Endothelial cell of umbilical vein (primary cell): ENCODE measurements at regions not wholly inside any gene's neighbourhood (a gene's known extent, or its start where the extent isn't known, plus 50 kb on each side); places are given as distances from the start of the nearest gene placed in this dataset.

Experiments
- BruUV-seq: library from RNA; stranded (reverse); fragments of 400-500 nt; replicated peaks from 2 replicates; lab custom pipeline; 2021; lab: Mats Ljungman, UMichigan
- CTCF ChIA-PET: fragments of 300-600, 350-600 bp; sonication (Branson Sonifier 250); formaldehyde crosslinking; loops from one replicate; lab custom pipeline; 2021; ENCODE audit warnings: antibody characterized with exemption, inconsistent platforms; lab: Charles Lee
- POLR2A ChIA-PET: fragments of 300-600, 350-600 bp; sonication (Branson Sonifier 250); formaldehyde crosslinking; loops from one replicate; lab custom pipeline; 2021; ENCODE audit warnings: antibody characterized with exemption, inconsistent platforms; lab: Charles Lee
- DNase-seq: peaks from one replicate; pipeline ENCODE4 v3.0.0-alpha.2; 2011; ENCODE audit warnings: low read depth, low spot score
- FAIRE-seq: peaks from 2 replicates; lab custom pipeline; 2011; peaks lifted over from hg19 to GRCh38; lab: Jason Lieb, UNC
- H2AFZ ChIP-seq: 2 replicates; pipeline ENCODE4 v1.6.0; 2012; ENCODE audit warnings: low read depth, low read length, control low read depth, inconsistent platforms
- H3K27ac ChIP-seq: 2 replicates; pipeline ENCODE4 v1.5.1; 2011; ENCODE audit warnings: low read depth, mild to moderate bottlenecking, control low read depth, low read length, moderate library complexity; ENCODE audit not compliant: insufficient read depth
- H3K27me3 ChIP-seq, 2 experiments: 2 replicates each; pipeline versions ENCODE4 v1.6.0 to v1.6.1; 2011; ENCODE audit warnings: low read length in 2 of 2, mixed read lengths in 1 of 2; ENCODE audit not compliant: control insufficient read depth in 2 of 2, insufficient read depth in 2 of 2
- H3K36me3 ChIP-seq, 2 experiments: 2 replicates in 1 of 2; 3 replicates in 1 of 2; pipeline ENCODE4 v1.5.1; 2011; ENCODE audit warnings: low read length in 2 of 2, mild to moderate bottlenecking in 1 of 2, moderate library complexity in 1 of 2; ENCODE audit not compliant: control insufficient read depth in 2 of 2, insufficient read depth in 2 of 2; ENCODE audit errors: extremely low read depth in 1 of 2
- H3K4me1 ChIP-seq: 3 replicates; pipeline ENCODE4 v1.5.1; 2011; ENCODE audit warnings: mild to moderate bottlenecking, low read length; ENCODE audit not compliant: control insufficient read depth, insufficient read depth; ENCODE audit errors: extremely low read depth
- H3K4me2 ChIP-seq: 2 replicates; pipeline ENCODE4 v1.6.1; 2011; ENCODE audit warnings: low read length, control low read depth, mixed read lengths; ENCODE audit not compliant: insufficient read depth
- H3K4me3 ChIP-seq, 3 experiments: fragments of 200-600 bp in 1 of 3; sonication (generic), shearing (Covaris generic) in 1 of 3; replicated peaks in 1 of 3; 2 replicates each; pipeline ENCODE4 v1.5.1; 2011 to 2016; ENCODE audit warnings: control low read depth in 3 of 3, low read length in 3 of 3, mild to moderate bottlenecking in 2 of 3, inconsistent platforms in 1 of 3, low read depth in 1 of 3, moderate library complexity in 1 of 3; ENCODE audit not compliant: insufficient read depth in 1 of 3
- H3K79me2 ChIP-seq: 2 replicates; pipeline ENCODE4 v1.6.0; 2012; ENCODE audit warnings: low read length, inconsistent platforms; ENCODE audit not compliant: control insufficient read depth, insufficient read depth
- H3K9ac ChIP-seq: replicated peaks from 2 replicates; pipeline ENCODE3; 2011; ENCODE audit warnings: low read length, control low read depth; ENCODE audit not compliant: insufficient read depth; ENCODE audit errors: extremely low read depth
- H3K9me1 ChIP-seq: replicated peaks from 3 replicates; pipeline ENCODE4 v1.6.0; 2011; ENCODE audit warnings: mild to moderate bottlenecking, low read length; ENCODE audit not compliant: control insufficient read depth, insufficient read depth; ENCODE audit errors: extremely low read depth
- H3K9me3 ChIP-seq: replicated peaks from 2 replicates; pipeline ENCODE4 v1.5.1; 2012; ENCODE audit warnings: low read length, inconsistent platforms; ENCODE audit not compliant: control insufficient read depth, insufficient read depth
- H4K20me1 ChIP-seq: replicated peaks from 2 replicates; pipeline ENCODE3; 2011; ENCODE audit warnings: mild to moderate bottlenecking, low read length; ENCODE audit not compliant: control insufficient read depth, insufficient read depth; ENCODE audit errors: extremely low read depth
- EZH2 ChIP-seq: IDR thresholded peaks from 2 replicates; pipeline ENCODE4 v1.6.1; 2012; ENCODE audit warnings: borderline replicate concordance, low read depth, mild to moderate bottlenecking, moderate library complexity, low read length, inconsistent platforms; ENCODE audit not compliant: severe bottlenecking
- FOS ChIP-seq: IDR thresholded peaks from 2 replicates; pipeline ENCODE4 v1.6.1; 2011; ENCODE audit warnings: mild to moderate bottlenecking, low read length, moderate library complexity, borderline replicate concordance; ENCODE audit not compliant: insufficient read depth
- GATA2 ChIP-seq: IDR thresholded peaks from 2 replicates; pipeline ENCODE4 v1.7.0; 2011; ENCODE audit warnings: low read depth, mild to moderate bottlenecking, moderate library complexity, mixed read lengths, low read length; ENCODE audit not compliant: insufficient read length, insufficient read depth
- JUN ChIP-seq: IDR thresholded peaks from 2 replicates; pipeline ENCODE4 v1.6.1; 2011; ENCODE audit warnings: borderline replicate concordance, low read depth; ENCODE audit not compliant: insufficient read length, insufficient read depth
- MYC ChIP-seq: IDR thresholded peaks from one replicate; pipeline ENCODE4 v1.6.1; 2011; ENCODE audit warnings: mild to moderate bottlenecking, low read depth, low read length
- POLR2A ChIP-seq: IDR thresholded peaks from 2 replicates; pipeline ENCODE4 v1.6.1; 2012; ENCODE audit warnings: low read depth, mild to moderate bottlenecking, control low read depth, low read length
- POLR2AphosphoS5 ChIP-seq: IDR thresholded peaks from 2 replicates; pipeline ENCODE4 v1.6.1; 2012; ENCODE audit warnings: low read depth, mild to moderate bottlenecking, control low read depth, low read length, moderate library complexity; ENCODE audit not compliant: insufficient read depth
- dilution Hi-C: fragments of 300-500 bp; cut with MboI; formaldehyde crosslinking; loops from one replicate; pipeline ENCODE4 v1.15.0; 2019; ENCODE audit warnings: low sequenced_read_pairs; ENCODE audit not compliant: extremely low pct_ligation_motif_present
- intact Hi-C: fragments of 100-400 bp; cut with micrococcal nuclease; formaldehyde crosslinking; loops from one replicate; pipeline ENCODE4 v1.10.0; 2022
- TF ChIP-seq, protein P1 (sequence below), 2 donors: IDR thresholded peaks; 1 replicate in 1 of 2; 2 replicates in 1 of 2; pipeline ENCODE4 v1.5.1; 2011; ENCODE audit warnings: low read length in 2 of 2, mild to moderate bottlenecking in 2 of 2, moderate library complexity in 2 of 2, control low read depth in 1 of 2, inconsistent platforms in 1 of 2, low read depth in 1 of 2; ENCODE audit not compliant: insufficient read depth in 1 of 2; ENCODE audit errors: extremely low read depth in 1 of 2
- TF ChIP-seq, protein P2 (sequence below): IDR thresholded peaks from 2 replicates; pipeline ENCODE4 v1.6.1; 2011; ENCODE audit not compliant: insufficient read depth, insufficient read length

DNA sequence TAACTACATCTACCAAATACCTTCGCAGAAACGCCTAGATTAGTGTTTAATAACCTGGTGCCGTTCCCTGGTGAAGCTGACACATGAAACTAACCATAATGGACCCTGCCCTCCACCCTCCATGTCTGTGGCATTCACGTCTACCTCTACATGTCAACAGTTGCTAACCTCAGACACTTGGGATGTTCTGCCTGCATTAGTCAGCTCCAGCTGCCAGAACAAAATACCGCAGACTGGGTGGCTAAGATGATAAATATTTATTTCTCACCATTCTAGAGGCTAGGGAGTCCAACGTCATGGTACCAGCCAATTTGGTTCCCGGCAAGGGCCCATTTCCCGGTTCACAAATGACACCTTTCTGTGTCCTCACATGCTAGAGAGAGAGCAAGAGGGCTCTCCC, 118.5 kb upstream of the CHST15 start:
- Histone ChIP-seq H3K4me3 (no peak overlapping the region), H3K36me3 (no peaks in the 10 kb centered on the region), H3K9ac (no peak overlapping the region), H3K27ac (no peak overlapping the region), H3K4me2 (no peak overlapping the region), H2AFZ (no peak overlapping the region), H3K4me1 (no peaks in the 10 kb centered on the region), H4K20me1 (no peaks in the 10 kb centered on the region), H3K9me3 (no peaks in the 10 kb centered on the region), H3K79me2 (no peaks in the 10 kb centered on the region), H3K9me1 (no peaks in the 10 kb centered on the region), H3K27me3 (no peaks in the 10 kb centered on the region)
- POLR2A ChIA-PET = no interaction called here
- CTCF ChIA-PET = no interaction called here
- no TSS peak for BruUV-seq
- dilution Hi-C loops = no loop called here
- DNase-seq = no peak
- intact Hi-C loops = no loop called here
- TF ChIP-seq GATA2 = no peak
- no peak for TF ChIP-seq EZH2
- no peak for TF ChIP-seq JUN
- no peak for TF ChIP-seq MYC
- no peak for TF ChIP-seq POLR2AphosphoS5
- TF ChIP-seq, protein P1, sequence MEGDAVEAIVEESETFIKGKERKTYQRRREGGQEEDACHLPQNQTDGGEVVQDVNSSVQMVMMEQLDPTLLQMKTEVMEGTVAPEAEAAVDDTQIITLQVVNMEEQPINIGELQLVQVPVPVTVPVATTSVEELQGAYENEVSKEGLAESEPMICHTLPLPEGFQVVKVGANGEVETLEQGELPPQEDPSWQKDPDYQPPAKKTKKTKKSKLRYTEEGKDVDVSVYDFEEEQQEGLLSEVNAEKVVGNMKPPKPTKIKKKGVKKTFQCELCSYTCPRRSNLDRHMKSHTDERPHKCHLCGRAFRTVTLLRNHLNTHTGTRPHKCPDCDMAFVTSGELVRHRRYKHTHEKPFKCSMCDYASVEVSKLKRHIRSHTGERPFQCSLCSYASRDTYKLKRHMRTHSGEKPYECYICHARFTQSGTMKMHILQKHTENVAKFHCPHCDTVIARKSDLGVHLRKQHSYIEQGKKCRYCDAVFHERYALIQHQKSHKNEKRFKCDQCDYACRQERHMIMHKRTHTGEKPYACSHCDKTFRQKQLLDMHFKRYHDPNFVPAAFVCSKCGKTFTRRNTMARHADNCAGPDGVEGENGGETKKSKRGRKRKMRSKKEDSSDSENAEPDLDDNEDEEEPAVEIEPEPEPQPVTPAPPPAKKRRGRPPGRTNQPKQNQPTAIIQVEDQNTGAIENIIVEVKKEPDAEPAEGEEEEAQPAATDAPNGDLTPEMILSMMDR (IDR thresholded peaks at IDR 0.05; ENCODE audit: extremely low read depth in 1 of 2, insufficient read depth in 1 of 2, low read depth in 1 of 2, low read length in 2 of 2) = no peak
- TF ChIP-seq, protein P2, sequence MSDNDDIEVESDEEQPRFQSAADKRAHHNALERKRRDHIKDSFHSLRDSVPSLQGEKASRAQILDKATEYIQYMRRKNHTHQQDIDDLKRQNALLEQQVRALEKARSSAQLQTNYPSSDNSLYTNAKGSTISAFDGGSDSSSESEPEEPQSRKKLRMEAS = no peak
- no peak for TF ChIP-seq FOS
- TF ChIP-seq POLR2A = no peak
- FAIRE-seq = no peak
